ENCODE measurements at regions not wholly inside any gene's neighbourhood (a gene's known extent, or its start where the extent isn't known, plus 50 kb on each side); places are given as distances from the start of the nearest gene placed in this dataset.

DNA sequence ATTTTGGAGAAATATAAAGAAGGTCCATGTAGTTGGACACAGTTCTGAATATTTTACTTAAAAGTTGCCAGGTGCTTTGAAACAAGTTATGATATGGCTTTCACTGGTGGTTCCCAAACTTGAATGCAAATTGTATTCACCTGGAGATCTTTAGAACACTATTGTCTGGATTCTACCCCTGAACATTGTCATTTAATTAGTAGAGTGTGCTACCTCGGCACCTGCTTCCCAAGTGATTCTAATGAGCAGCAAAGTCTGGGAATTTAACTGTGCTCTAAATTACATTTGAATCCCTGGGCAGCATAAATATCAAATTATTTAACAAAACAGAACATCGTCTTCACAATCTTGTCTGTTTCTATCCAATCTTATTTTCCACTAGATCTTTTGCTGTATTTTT, 2483.3 kb downstream of the PCDH9 start:
- ATAC-seq (no peak), DNase-seq (no peak)
- TF ChIP-seq, protein P1, sequence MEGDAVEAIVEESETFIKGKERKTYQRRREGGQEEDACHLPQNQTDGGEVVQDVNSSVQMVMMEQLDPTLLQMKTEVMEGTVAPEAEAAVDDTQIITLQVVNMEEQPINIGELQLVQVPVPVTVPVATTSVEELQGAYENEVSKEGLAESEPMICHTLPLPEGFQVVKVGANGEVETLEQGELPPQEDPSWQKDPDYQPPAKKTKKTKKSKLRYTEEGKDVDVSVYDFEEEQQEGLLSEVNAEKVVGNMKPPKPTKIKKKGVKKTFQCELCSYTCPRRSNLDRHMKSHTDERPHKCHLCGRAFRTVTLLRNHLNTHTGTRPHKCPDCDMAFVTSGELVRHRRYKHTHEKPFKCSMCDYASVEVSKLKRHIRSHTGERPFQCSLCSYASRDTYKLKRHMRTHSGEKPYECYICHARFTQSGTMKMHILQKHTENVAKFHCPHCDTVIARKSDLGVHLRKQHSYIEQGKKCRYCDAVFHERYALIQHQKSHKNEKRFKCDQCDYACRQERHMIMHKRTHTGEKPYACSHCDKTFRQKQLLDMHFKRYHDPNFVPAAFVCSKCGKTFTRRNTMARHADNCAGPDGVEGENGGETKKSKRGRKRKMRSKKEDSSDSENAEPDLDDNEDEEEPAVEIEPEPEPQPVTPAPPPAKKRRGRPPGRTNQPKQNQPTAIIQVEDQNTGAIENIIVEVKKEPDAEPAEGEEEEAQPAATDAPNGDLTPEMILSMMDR (IDR thresholded peaks at IDR 0.05), result no peak
- Histone ChIP-seq H3K4me1 (no peaks in the 10 kb centered on the region), H3K9me3 (no peaks in the 10 kb centered on the region), H3K27ac (no peak overlapping the region), H3K27me3 (ENCODE audit: low read depth) (no peaks in the 10 kb centered on the region), H3K4me3 (no peak overlapping the region), H3K36me3 (no peaks in the 10 kb centered on the region)
- intact Hi-C loops (cut with DNase I), result no loop called here

DNA sequence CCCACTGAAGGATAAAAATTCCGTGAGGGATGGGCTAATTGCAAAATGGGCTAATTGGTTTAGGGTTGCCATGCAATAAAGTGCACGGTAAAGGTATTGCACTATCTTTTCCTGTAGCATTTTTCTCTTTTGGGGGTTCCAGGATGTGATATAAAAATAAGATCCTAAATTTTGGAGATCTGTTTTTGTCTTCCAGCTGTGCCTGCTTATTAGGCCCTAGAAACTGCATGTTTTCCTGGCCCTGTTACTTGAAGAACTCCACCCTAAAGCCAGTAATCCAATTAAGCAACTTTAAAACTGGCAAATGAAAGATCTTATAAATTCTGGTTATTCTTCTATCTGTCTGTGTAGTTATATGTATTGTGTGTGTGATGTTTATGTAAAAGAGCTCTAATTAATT, 2489.6 kb downstream of the PCDH9 start:
- Histone ChIP-seq H3K27me3 (ENCODE audit: low read depth) (no peaks in the 10 kb centered on the region), H3K4me1 (no peaks in the 10 kb centered on the region), H3K27ac (no peak overlapping the region), H3K4me3 (no peak overlapping the region), H3K36me3 (no peaks in the 10 kb centered on the region), H3K9me3 (no peaks in the 10 kb centered on the region)
- intact Hi-C loops (cut with DNase I), result no loop called here
- ATAC-seq (no peak), DNase-seq (no peak)
- TF ChIP-seq, protein P1 (IDR thresholded peaks at IDR 0.05), result no peak

DNA sequence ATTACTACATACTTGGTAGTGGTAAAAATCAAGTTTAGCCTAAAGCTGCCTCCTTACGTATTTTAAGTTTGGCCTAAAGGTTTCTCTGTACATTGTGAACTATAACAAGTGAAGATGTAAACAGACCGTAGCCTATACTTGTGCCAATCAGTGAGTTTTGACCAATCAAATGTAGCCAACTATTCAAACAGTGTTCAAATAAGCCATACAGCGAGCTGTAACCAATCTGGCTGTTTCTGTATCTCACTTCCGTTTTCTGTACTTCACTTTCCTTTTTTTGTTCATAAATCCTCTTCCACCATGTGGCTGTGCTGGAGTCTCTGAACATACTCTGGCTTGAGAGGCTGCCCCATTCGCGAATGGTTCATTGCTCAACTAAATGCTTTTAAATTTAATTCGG, 2504.6 kb downstream of the PCDH9 start:
- Histone ChIP-seq H3K36me3 (no peaks in the 10 kb centered on the region), H3K27me3 (ENCODE audit: low read depth) (no peaks in the 10 kb centered on the region), H3K27ac (no peak overlapping the region), H3K4me1 (no peaks in the 10 kb centered on the region), H3K9me3 (no peaks in the 10 kb centered on the region), H3K4me3 (no peak overlapping the region)
- DNase-seq (no peak), ATAC-seq (no peak)
- TF ChIP-seq, protein P1 (IDR thresholded peaks at IDR 0.05), result no peak
- intact Hi-C loops (cut with DNase I), result no loop called here

DNA sequence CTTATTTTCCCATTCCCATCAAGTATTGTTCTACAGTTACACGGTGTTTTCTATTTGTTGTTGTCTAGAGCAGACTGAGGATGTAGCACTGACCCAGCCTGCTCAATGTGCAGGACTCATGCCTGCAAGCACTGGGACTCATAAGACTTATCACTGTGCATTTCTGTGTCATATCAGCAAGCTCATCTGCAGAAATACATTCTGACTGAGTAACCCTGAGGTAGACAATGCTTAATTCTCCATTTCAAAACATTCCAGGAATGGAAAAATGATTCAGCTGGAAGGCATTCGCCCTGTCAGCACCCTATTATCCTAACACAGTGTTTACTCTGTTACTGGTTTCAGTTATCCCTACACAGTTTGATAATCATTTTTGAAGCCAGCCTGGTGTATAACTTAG, 2506.4 kb downstream of the PCDH9 start:
- Histone ChIP-seq H3K4me1 (no peaks in the 10 kb centered on the region), H3K36me3 (no peaks in the 10 kb centered on the region), H3K9me3 (no peaks in the 10 kb centered on the region), H3K4me3 (no peak overlapping the region), H3K27ac (no peak overlapping the region), H3K27me3 (ENCODE audit: low read depth) (no peaks in the 10 kb centered on the region)
- intact Hi-C loops (cut with DNase I), result no loop called here
- TF ChIP-seq, protein P1 (IDR thresholded peaks at IDR 0.05), result no peak
- no peak for DNase-seq
- no peak for ATAC-seq

DNA sequence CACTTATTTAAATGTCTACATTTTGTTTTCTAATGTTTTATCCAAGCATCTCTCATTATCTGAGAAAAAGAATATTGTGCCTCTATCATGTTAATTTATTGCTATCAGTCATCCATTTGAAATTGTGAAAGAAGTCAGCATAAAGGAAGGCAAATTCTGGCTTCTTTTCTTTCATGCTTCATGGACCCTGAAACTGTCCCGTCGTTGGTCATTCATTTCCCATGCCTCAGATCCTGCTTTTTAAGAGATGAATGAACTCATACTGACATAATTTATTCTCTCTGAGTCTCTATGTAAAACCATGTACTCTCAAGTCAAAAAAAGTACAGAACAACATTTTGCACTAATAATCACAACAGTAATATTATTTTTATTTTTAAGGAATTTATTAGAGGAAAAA, 2512.0 kb downstream of the PCDH9 start:
- TF ChIP-seq, protein P1 (IDR thresholded peaks at IDR 0.05), result no peak
- Histone ChIP-seq H3K27me3 (ENCODE audit: low read depth) (no peaks in the 10 kb centered on the region), H3K27ac (no peak overlapping the region), H3K36me3 (no peaks in the 10 kb centered on the region), H3K4me1 (no peaks in the 10 kb centered on the region), H3K4me3 (no peak overlapping the region), H3K9me3 (no peaks in the 10 kb centered on the region)
- intact Hi-C loops (cut with DNase I), result no loop called here
- ATAC-seq (no peak), DNase-seq (no peak)

DNA sequence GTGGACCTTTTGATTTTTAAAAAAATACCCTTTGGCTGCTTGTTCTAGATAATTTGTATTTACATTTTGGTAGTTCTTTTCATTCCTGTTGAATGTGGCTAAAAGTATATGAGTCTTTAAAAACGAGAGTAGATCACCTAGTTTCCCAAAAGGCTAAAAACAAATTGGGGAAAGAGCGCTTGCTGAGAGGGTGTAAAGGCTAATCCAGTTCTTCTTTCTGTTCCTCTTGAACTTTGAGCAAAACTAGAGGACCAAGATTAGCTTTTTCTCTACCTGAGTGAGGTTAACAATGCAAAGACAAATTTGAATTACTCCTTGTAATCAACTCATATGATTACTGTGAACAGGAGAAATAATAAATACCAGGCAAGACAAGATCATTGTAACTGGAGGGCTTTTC, 2513.2 kb downstream of the PCDH9 start:
- no peaks in the 10 kb centered on the region for H3K36me3 ChIP-seq
- no peaks in the 10 kb centered on the region for H3K9me3 ChIP-seq
- no peak overlapping the region for H3K27ac ChIP-seq
- intact Hi-C loops (cut with DNase I), result no loop called here
- H3K4me3 ChIP-seq, result no peak overlapping the region
- DNase-seq, result no peak
- ATAC-seq, result no peak
- H3K27me3 ChIP-seq (ENCODE audit: low read depth), result no peaks in the 10 kb centered on the region
- TF ChIP-seq, protein P1 (IDR thresholded peaks at IDR 0.05), result no peak
- H3K4me1 ChIP-seq, result no peaks in the 10 kb centered on the region

Data from lower lobe of right lung (tissue), 2 donors.